ENCODE measurements at regions not wholly inside any gene's neighbourhood (a gene's known extent, or its start where the extent isn't known, plus 50 kb on each side); places are given as distances from the start of the nearest gene placed in this dataset.

DNA sequence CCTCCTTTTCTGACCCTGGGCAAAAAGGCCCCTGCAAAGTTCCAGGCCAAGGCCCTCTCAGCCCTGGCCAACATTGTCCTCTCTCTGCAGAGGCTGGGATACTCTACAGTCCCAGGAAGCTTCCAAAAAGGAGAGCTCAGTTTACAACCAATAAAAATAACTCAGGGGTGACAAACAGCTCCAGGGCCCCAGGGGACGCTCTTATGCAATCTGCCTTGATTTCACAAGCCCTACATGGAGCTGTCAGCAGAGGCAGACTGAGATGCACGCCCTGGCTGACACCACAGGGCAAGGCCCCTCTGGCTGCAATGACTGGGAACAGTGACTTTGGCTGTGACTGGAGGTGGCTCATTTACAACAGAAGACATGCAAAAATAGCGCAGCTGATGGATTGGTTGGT, 129.0 kb upstream of the MED13L start (continued):
- TF ChIP-seq ZNF211 (tag by site-specific recombination; IDR thresholded peaks at IDR 0.05; ENCODE audit: low read depth) (no peak), SCRT2 (tag by site-specific recombination; IDR thresholded peaks at IDR 0.05) (peak; percentile 32; the same call in 1 of the 2 replicates), ZBTB17 (tag by site-specific recombination; IDR thresholded peaks at IDR 0.05) (peak; percentile 82), ZNF629 (tag by site-specific recombination; IDR thresholded peaks at IDR 0.05) (peak; percentile 84), IKZF3 (tag by site-specific recombination; IDR thresholded peaks at IDR 0.05) (peak; percentile 95), SETDB1 (IDR thresholded peaks at IDR 0.05; ENCODE audit: insufficient read length, low read length) (peak; percentile 46), KLF9 (tag by site-specific recombination; IDR thresholded peaks at IDR 0.05; ENCODE audit: low read depth) (no peak), ZNF24 (tag by site-specific recombination; IDR thresholded peaks at IDR 0.05) (peak; percentile 83), ZNF391 (tag by site-specific recombination; IDR thresholded peaks at IDR 0.05; ENCODE audit: borderline replicate concordance, low read depth) (peak; percentile 61; the same call in 1 of the 2 replicates), ZNF184 (tag by site-specific recombination; IDR thresholded peaks at IDR 0.05) (no peak; the same call in 1 of the 2 replicates), ZBTB8A (tag by site-specific recombination; IDR thresholded peaks at IDR 0.05) (peak; percentile 56), ZNF366 (tag by site-specific recombination; conservative IDR thresholded peaks at IDR 0.05) (peak; percentile 80), ZNF777 (tag by site-specific recombination; IDR thresholded peaks at IDR 0.05; ENCODE audit: borderline replicate concordance) (no peak), ZNF341 (tag by site-specific recombination; IDR thresholded peaks at IDR 0.05; ENCODE audit: low read depth) (no peak), ZNF623 (tag by site-specific recombination; IDR thresholded peaks at IDR 0.05) (no peak), ZBTB1 (tag by site-specific recombination; IDR thresholded peaks at IDR 0.05) (no peak), ZNF654 (tag by site-specific recombination; IDR thresholded peaks at IDR 0.05; ENCODE audit: low read depth) (peak; percentile 18; the same call in 1 of the 2 replicates), RBAK (tag by site-specific recombination; IDR thresholded peaks at IDR 0.05) (peak; percentile 94), ZNF121 (tag by site-specific recombination; IDR thresholded peaks at IDR 0.05) (no peak; the same call in 1 of the 2 replicates)
- TF ChIP-seq, protein P1, sequence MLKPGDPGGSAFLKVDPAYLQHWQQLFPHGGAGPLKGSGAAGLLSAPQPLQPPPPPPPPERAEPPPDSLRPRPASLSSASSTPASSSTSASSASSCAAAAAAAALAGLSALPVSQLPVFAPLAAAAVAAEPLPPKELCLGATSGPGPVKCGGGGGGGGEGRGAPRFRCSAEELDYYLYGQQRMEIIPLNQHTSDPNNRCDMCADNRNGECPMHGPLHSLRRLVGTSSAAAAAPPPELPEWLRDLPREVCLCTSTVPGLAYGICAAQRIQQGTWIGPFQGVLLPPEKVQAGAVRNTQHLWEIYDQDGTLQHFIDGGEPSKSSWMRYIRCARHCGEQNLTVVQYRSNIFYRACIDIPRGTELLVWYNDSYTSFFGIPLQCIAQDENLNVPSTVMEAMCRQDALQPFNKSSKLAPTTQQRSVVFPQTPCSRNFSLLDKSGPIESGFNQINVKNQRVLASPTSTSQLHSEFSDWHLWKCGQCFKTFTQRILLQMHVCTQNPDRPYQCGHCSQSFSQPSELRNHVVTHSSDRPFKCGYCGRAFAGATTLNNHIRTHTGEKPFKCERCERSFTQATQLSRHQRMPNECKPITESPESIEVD (tag by site-specific recombination; IDR thresholded peaks at IDR 0.05): no peak
- TF ChIP-seq, protein P2, sequence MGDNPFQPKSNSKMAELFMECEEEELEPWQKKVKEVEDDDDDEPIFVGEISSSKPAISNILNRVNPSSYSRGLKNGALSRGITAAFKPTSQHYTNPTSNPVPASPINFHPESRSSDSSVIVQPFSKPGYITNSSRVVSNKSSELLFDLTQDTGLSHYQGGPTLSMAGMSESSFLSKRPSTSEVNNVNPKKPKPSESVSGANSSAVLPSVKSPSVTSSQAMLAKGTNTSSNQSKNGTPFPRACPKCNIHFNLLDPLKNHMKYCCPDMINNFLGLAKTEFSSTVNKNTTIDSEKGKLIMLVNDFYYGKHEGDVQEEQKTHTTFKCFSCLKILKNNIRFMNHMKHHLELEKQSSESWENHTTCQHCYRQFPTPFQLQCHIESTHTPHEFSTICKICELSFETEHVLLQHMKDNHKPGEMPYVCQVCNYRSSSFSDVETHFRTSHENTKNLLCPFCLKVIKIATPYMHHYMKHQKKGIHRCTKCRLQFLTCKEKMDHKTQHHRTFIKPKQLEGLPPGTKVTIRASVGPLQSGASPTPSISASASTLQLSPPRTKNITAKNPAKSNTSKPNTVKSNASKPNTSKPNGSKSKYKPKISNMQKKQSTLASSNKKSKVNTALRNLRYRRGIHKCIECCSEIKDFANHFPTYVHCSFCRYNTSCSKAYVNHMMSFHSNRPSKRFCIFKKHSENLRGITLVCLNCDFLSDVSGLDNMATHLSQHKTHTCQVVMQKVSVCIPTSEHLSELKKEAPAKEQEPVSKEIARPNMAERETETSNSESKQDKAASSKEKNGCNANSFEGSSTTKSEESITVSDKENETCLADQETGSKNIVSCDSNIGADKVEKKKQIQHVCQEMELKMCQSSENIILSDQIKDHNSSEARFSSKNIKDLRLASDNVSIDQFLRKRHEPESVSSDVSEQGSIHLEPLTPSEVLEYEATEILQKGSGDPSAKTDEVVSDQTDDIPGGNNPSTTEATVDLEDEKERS (tag by site-specific recombination; IDR thresholded peaks at IDR 0.05): no peak
- TF ChIP-seq, protein P3, sequence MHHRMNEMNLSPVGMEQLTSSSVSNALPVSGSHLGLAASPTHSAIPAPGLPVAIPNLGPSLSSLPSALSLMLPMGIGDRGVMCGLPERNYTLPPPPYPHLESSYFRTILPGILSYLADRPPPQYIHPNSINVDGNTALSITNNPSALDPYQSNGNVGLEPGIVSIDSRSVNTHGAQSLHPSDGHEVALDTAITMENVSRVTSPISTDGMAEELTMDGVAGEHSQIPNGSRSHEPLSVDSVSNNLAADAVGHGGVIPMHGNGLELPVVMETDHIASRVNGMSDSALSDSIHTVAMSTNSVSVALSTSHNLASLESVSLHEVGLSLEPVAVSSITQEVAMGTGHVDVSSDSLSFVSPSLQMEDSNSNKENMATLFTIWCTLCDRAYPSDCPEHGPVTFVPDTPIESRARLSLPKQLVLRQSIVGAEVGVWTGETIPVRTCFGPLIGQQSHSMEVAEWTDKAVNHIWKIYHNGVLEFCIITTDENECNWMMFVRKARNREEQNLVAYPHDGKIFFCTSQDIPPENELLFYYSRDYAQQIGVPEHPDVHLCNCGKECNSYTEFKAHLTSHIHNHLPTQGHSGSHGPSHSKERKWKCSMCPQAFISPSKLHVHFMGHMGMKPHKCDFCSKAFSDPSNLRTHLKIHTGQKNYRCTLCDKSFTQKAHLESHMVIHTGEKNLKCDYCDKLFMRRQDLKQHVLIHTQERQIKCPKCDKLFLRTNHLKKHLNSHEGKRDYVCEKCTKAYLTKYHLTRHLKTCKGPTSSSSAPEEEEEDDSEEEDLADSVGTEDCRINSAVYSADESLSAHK (tag by site-specific recombination; IDR thresholded peaks at IDR 0.05): peak; percentile 80
- TF ChIP-seq, protein P4, sequence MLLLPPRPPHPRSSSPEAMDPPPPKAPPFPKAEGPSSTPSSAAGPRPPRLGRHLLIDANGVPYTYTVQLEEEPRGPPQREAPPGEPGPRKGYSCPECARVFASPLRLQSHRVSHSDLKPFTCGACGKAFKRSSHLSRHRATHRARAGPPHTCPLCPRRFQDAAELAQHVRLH (tag by site-specific recombination; IDR thresholded peaks at IDR 0.05): peak; percentile 32; the same call in 1 of the 2 replicates
- TF ChIP-seq, protein P5, sequence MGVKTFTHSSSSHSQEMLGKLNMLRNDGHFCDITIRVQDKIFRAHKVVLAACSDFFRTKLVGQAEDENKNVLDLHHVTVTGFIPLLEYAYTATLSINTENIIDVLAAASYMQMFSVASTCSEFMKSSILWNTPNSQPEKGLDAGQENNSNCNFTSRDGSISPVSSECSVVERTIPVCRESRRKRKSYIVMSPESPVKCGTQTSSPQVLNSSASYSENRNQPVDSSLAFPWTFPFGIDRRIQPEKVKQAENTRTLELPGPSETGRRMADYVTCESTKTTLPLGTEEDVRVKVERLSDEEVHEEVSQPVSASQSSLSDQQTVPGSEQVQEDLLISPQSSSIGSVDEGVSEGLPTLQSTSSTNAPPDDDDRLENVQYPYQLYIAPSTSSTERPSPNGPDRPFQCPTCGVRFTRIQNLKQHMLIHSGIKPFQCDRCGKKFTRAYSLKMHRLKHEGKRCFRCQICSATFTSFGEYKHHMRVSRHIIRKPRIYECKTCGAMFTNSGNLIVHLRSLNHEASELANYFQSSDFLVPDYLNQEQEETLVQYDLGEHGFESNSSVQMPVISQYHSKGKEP (tag by site-specific recombination; IDR thresholded peaks at IDR 0.05): peak; percentile 86; the same call in 1 of the 2 replicates
- TF ChIP-seq, protein P6, sequence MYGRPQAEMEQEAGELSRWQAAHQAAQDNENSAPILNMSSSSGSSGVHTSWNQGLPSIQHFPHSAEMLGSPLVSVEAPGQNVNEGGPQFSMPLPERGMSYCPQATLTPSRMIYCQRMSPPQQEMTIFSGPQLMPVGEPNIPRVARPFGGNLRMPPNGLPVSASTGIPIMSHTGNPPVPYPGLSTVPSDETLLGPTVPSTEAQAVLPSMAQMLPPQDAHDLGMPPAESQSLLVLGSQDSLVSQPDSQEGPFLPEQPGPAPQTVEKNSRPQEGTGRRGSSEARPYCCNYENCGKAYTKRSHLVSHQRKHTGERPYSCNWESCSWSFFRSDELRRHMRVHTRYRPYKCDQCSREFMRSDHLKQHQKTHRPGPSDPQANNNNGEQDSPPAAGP (tag by site-specific recombination; IDR thresholded peaks at IDR 0.05): peak; percentile 90
